ENCODE measurements at regions not wholly inside any gene's neighbourhood (a gene's known extent, or its start where the extent isn't known, plus 50 kb on each side); places are given as distances from the start of the nearest gene placed in this dataset.

- Histone ChIP-seq H3K4me3 (no peak overlapping the region), H3K27me3 (replicated peaks; ENCODE audit: insufficient read depth) (no peaks in the 10 kb centered on the region), H3K27ac (no peak overlapping the region), H3K4me1 (replicated peaks) (no peaks in the 10 kb centered on the region), H3K36me3 (no peaks in the 10 kb centered on the region), H3K9me3 (no peaks in the 10 kb centered on the region)
- 87% methylated on average over 2 of the region's 2 CpGs for WGBS
- no peak for DNase-seq (ENCODE audit: low spot score)
- TF ChIP-seq CTCF (IDR thresholded peaks at IDR 0.05) (no peak), POLR2A (IDR thresholded peaks at IDR 0.05) (no peak)
- intact Hi-C loops (cut with DNase I), result no loop called here
Measured at GRCh38 chr5:26427281-26427680, 611.1 kb downstream of the CDH9 start.

GRCh38 chr5:26419987-26420386 is 618.4 kb downstream of the CDH9 start:
- no peak for TF ChIP-seq POLR2AphosphoS5 (IDR thresholded peaks at IDR 0.05)
- H3K9me3 ChIP-seq, result no peaks in the 10 kb centered on the region
- 86% methylated on average over 1 of the region's 1 CpG for WGBS
- no peaks in the 10 kb centered on the region for H3K27me3 ChIP-seq (replicated peaks; ENCODE audit: insufficient read depth)
- intact Hi-C loops (cut with DNase I), result no loop called here
- no peak overlapping the region for H3K27ac ChIP-seq
- DNase-seq (ENCODE audit: low spot score), result no peak
- no peak overlapping the region for H3K4me3 ChIP-seq
- H3K4me1 ChIP-seq (replicated peaks), result no peaks in the 10 kb centered on the region
- H3K36me3 ChIP-seq, result no peaks in the 10 kb centered on the region

- no peak for TF ChIP-seq POLR2A (IDR thresholded peaks at IDR 0.05)
- no peak for TF ChIP-seq CTCF (IDR thresholded peaks at IDR 0.05)
- TF ChIP-seq POLR2AphosphoS5 (IDR thresholded peaks at IDR 0.05), result no peak
- Histone ChIP-seq H3K27ac (no peak overlapping the region), H3K4me1 (replicated peaks) (no peaks in the 10 kb centered on the region), H3K36me3 (no peaks in the 10 kb centered on the region), H3K4me3 (no peak overlapping the region), H3K27me3 (replicated peaks; ENCODE audit: insufficient read depth) (no peaks in the 10 kb centered on the region), H3K9me3 (no peaks in the 10 kb centered on the region)
- intact Hi-C loops (cut with DNase I), result no loop called here
- DNase-seq (ENCODE audit: low spot score), result no peak
- WGBS, result 93% methylated on average over 5 of the region's 5 CpGs
Measured at GRCh38 chr5:26416911-26417310, 621.5 kb downstream of the CDH9 start.

- 94% methylated on average over 12 of the region's 12 CpGs for WGBS
- Histone ChIP-seq H3K27me3 (replicated peaks; ENCODE audit: insufficient read depth) (no peaks in the 10 kb centered on the region), H3K36me3 (no peaks in the 10 kb centered on the region), H3K4me1 (replicated peaks) (no peaks in the 10 kb centered on the region), H3K9me3 (no peaks in the 10 kb centered on the region), H3K4me3 (no peak overlapping the region), H3K27ac (no peak overlapping the region)
- DNase-seq (ENCODE audit: low spot score), result no peak
- intact Hi-C loops (cut with DNase I), result no loop called here
- no peak for TF ChIP-seq CTCF (IDR thresholded peaks at IDR 0.05)
- TF ChIP-seq POLR2AphosphoS5 (IDR thresholded peaks at IDR 0.05), result no peak
- no peak for TF ChIP-seq POLR2A (IDR thresholded peaks at IDR 0.05)
Measured at GRCh38 chr5:26415987-26416779, 622.2 kb downstream of the CDH9 start.

- no peaks in the 10 kb centered on the region for H3K9me3 ChIP-seq
- no peaks in the 10 kb centered on the region for H3K27me3 ChIP-seq (replicated peaks; ENCODE audit: insufficient read depth)
- no peaks in the 10 kb centered on the region for H3K4me1 ChIP-seq (replicated peaks)
- H3K27ac ChIP-seq, result no peak overlapping the region
- intact Hi-C loops (cut with DNase I), result no loop called here
- no peaks in the 10 kb centered on the region for H3K36me3 ChIP-seq
- TF ChIP-seq POLR2A (IDR thresholded peaks at IDR 0.05), result no peak
- no peak for TF ChIP-seq CTCF (IDR thresholded peaks at IDR 0.05)
- no peak for TF ChIP-seq POLR2AphosphoS5 (IDR thresholded peaks at IDR 0.05)
- 40% methylated on average over 5 of the region's 5 CpGs for WGBS
- DNase-seq (ENCODE audit: low spot score), result no peak
- no peak overlapping the region for H3K4me3 ChIP-seq
Measured at GRCh38 chr5:26390608-26391007, 647.8 kb downstream of the CDH9 start.

Data from prostate gland (tissue), 2 donors.